Erythroblast (primary cell): ENCODE measurements at regions not wholly inside any gene's neighbourhood (a gene's known extent, or its start where the extent isn't known, plus 50 kb on each side); places are given as distances from the start of the nearest gene placed in this dataset.

Source experiments
- GATA1 ChIP-seq: IDR thresholded peaks from 2 replicates; pipeline ENCODE4 v1.6.1; 2011; ENCODE audit warnings: low read depth, mild to moderate bottlenecking, control low read depth, low read length, moderate library complexity
- POLR2A ChIP-seq: IDR thresholded peaks from 2 replicates; pipeline ENCODE4 v1.6.1; 2011; ENCODE audit warnings: mild to moderate bottlenecking, low read length

DNA sequence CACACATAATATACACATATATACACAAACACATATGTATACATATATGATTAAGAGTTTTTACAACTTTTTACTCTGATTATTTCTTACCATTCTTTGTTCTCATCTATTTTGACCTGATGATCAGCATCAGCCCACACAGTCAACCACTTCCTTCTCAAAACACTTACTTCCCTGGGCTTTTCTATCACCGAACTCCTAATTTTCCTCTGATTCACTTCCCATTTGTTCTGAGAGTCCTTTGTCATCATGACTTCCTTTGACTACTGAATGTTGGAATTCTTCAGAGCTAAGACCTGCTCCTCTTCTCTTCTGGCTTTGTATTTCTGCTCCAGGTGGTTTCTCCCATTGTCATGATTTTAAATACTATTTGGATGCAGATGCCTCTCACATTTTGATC, 209.5 kb upstream of the AFF2 start:
- TF ChIP-seq POLR2A, result no peak
- no peak for TF ChIP-seq GATA1
